OCI-LY1 (cell line): ENCODE measurements at regions not wholly inside any gene's neighbourhood (a gene's known extent, or its start where the extent isn't known, plus 50 kb on each side); places are given as distances from the start of the nearest gene placed in this dataset.

Experiments
- H2AFZ ChIP-seq: fragments of 200-600 bp; sonication (generic), shearing (Covaris generic); 2 replicates; pipeline ENCODE4 v1.6.0; 2014; ENCODE audit warnings: antibody characterized with exemption, mild to moderate bottlenecking, low read length
- H3F3A ChIP-seq: fragments of 200-600 bp; sonication (generic), shearing (Covaris generic); 2 replicates; pipeline ENCODE4 v1.6.0; 2014; ENCODE audit warnings: mild to moderate bottlenecking, antibody characterized with exemption, low read length, moderate library complexity; ENCODE audit not compliant: insufficient read depth
- H3K27ac ChIP-seq: fragments of 200-600 bp; sonication (generic); 2 replicates; pipeline ENCODE4 v1.5.1; 2014; ENCODE audit warnings: low read length, mixed run types, mild to moderate bottlenecking, low read depth; ENCODE audit not compliant: poor library complexity, severe bottlenecking
- H3K27me3 ChIP-seq: fragments of 200-600 bp; sonication (generic); 2 replicates; pipeline ENCODE4 v1.6.0; 2014; ENCODE audit warnings: antibody characterized with exemption, mild to moderate bottlenecking, low read length, moderate library complexity; ENCODE audit not compliant: insufficient read depth
- H3K36me3 ChIP-seq: fragments of 200-600 bp; sonication (generic); 2 replicates; pipeline ENCODE4 v1.6.1; 2014; ENCODE audit warnings: mild to moderate bottlenecking, antibody characterized with exemption, low read length, moderate library complexity, mixed read lengths; ENCODE audit not compliant: insufficient read depth
- H3K4me1 ChIP-seq: fragments of 200-600 bp; sonication (generic); 2 replicates; pipeline ENCODE4 v1.5.1; 2014; ENCODE audit warnings: mild to moderate bottlenecking, low read length, moderate library complexity; ENCODE audit not compliant: insufficient read depth, severe bottlenecking
- H3K4me2 ChIP-seq: fragments of 200-600 bp; sonication (generic), shearing (Covaris generic); 2 replicates; pipeline ENCODE4 v1.6.1; 2014; ENCODE audit warnings: low read length
- H3K4me3 ChIP-seq: fragments of 200-600 bp; sonication (generic); 2 replicates; pipeline ENCODE4 v1.5.1; 2014; ENCODE audit warnings: low read length, low read depth, mild to moderate bottlenecking, mixed read lengths; ENCODE audit not compliant: poor library complexity, severe bottlenecking
- H3K79me2 ChIP-seq: fragments of 200-600 bp; shearing (Covaris generic); 2 replicates; pipeline ENCODE4 v1.6.1; 2016; ENCODE audit warnings: mixed run types, low read length, mixed read lengths; ENCODE audit not compliant: insufficient read depth
- H3K9ac ChIP-seq: fragments of 200-600 bp; sonication (generic), shearing (Covaris generic); 2 replicates; pipeline ENCODE4 v1.6.1; 2014; ENCODE audit warnings: mild to moderate bottlenecking, low read length, mixed read lengths
- H3K9me2 ChIP-seq: fragments of 200-600 bp; sonication (generic), shearing (Covaris generic); 2 replicates; pipeline ENCODE4 v1.6.1; 2014; ENCODE audit warnings: low read depth, mild to moderate bottlenecking, low read length, mixed read lengths
- H3K9me3 ChIP-seq: fragments of 200-600 bp; shearing (Covaris generic); 2 replicates; pipeline ENCODE4 v1.6.1; 2014; ENCODE audit warnings: low read length, mixed read lengths
- H4K20me1 ChIP-seq: fragments of 200-600 bp; sonication (generic), shearing (Covaris generic); 2 replicates; pipeline ENCODE4 v1.6.0; 2016; ENCODE audit warnings: mild to moderate bottlenecking, low read length; ENCODE audit not compliant: insufficient read depth
- CTCF ChIP-seq: fragments of 200-600 bp; sonication (generic), shearing (Covaris generic); IDR thresholded peaks from 2 replicates; pipeline ENCODE4 v1.5.1; 2017; ENCODE audit warnings: mild to moderate bottlenecking, antibody characterized with exemption, low read length, moderate library complexity, mixed read lengths
- EZH2 ChIP-seq: fragments of 200-600 bp; sonication (generic), shearing (Covaris generic); IDR thresholded peaks from 2 replicates; pipeline ENCODE4 v1.8.0; 2017; ENCODE audit warnings: borderline replicate concordance, mixed run types, mild to moderate bottlenecking, antibody characterized with exemption, low read length, moderate library complexity, mixed read lengths

- H3K4me3 ChIP-seq = no peak overlapping the region
- H3K9ac ChIP-seq = no peak overlapping the region
- H2AFZ ChIP-seq = no peak overlapping the region
- peaks cover 28% of the 10 kb centered on the region for H3K4me1 ChIP-seq
- H4K20me1 ChIP-seq = no peaks in the 10 kb centered on the region
- H3K27ac ChIP-seq = no peak overlapping the region
- no peaks in the 10 kb centered on the region for H3K79me2 ChIP-seq
- H3F3A ChIP-seq = no peaks in the 10 kb centered on the region
- H3K9me2 ChIP-seq = no peaks in the 10 kb centered on the region
- TF ChIP-seq EZH2 (no peak), CTCF (no peak)
- no peaks in the 10 kb centered on the region for H3K27me3 ChIP-seq
- H3K9me3 ChIP-seq = no peaks in the 10 kb centered on the region
- no peaks in the 10 kb centered on the region for H3K36me3 ChIP-seq
- no peak overlapping the region for H3K4me2 ChIP-seq
These were observed 91.0 kb upstream of the LY86 start for GRCh38 chr6:6497541-6497940.

DNA sequence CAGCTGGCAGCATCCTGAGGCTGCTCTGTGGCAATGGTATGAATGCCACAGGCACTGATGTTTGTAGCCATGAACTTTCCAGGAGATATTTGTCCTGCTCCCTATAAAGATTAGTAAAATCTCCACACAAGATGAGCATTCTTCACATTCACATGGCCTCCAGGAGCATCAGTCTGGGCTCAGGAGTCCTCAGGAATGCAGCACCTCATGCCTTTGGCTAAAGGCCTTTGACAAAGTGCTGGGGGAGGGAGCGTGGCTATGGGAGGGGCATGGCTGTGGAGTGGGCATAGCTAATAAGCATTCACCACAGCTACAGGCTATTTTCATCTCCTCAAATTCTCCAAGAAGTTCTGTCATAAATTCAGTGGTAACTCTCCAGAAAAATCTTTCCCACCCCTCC, 90.5 kb upstream of the LY86 start:
- Histone ChIP-seq H3K79me2 (no peaks in the 10 kb centered on the region), H3K9ac (no peak overlapping the region), H3K27ac (no peak overlapping the region), H3F3A (no peaks in the 10 kb centered on the region), H3K9me2 (no peaks in the 10 kb centered on the region), H3K27me3 (no peaks in the 10 kb centered on the region), H3K4me3 (no peak overlapping the region), H2AFZ (no peak overlapping the region), H3K4me2 (no peak overlapping the region), H3K9me3 (no peaks in the 10 kb centered on the region), H3K36me3 (no peaks in the 10 kb centered on the region), H4K20me1 (no peaks in the 10 kb centered on the region), H3K4me1 (peaks cover 23% of the 10 kb centered on the region)
- TF ChIP-seq EZH2 = no peak
- TF ChIP-seq CTCF = no peak

DNA sequence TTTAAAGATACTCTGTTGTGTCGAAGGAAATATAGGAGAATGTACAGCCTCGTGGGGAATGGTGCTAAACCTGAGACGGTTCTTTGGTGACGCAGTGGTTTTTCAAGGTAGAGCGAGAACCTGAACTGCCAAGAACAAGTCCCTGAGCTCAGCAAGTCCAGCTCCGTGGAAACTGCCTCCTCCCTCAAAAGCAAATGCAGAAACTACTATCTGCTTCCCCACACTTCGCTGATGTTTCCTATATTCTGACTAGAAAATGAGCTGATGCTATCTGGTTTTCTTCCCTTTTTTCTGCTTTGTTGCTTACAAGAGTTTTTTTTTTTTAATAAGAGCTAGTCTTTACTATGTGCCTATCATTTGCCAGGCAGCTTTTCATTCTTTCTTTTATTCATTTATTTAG, 85.3 kb upstream of the LY86 start:
- Histone ChIP-seq H4K20me1 (no peaks in the 10 kb centered on the region), H2AFZ (no peak overlapping the region), H3K36me3 (no peaks in the 10 kb centered on the region), H3F3A (no peaks in the 10 kb centered on the region), H3K4me2 (no peak overlapping the region), H3K27me3 (no peaks in the 10 kb centered on the region), H3K4me3 (no peak overlapping the region), H3K79me2 (no peaks in the 10 kb centered on the region), H3K9ac (no peak overlapping the region), H3K9me3 (peaks cover 4% of the 10 kb centered on the region; the same call in 1 of the 2 replicates), H3K27ac (no peak overlapping the region), H3K4me1 (peaks cover 4% of the 10 kb centered on the region), H3K9me2 (no peaks in the 10 kb centered on the region)
- TF ChIP-seq CTCF = no peak
- no peak for TF ChIP-seq EZH2
